ENCODE measurements at regions not wholly inside any gene's neighbourhood (a gene's known extent, or its start where the extent isn't known, plus 50 kb on each side); places are given as distances from the start of the nearest gene placed in this dataset.

GRCh38 chr10:2908851-2909630 lies 158.3 kb upstream of the PFKP start:
- H3K4me3 ChIP-seq (ENCODE audit: low read length) = no peak overlapping the region
- TF ChIP-seq CTCF (conservative IDR thresholded peaks at IDR 0.05; ENCODE audit: low read length) = no peak
- no peak for DNase-seq (ENCODE audit: low read depth)

GRCh38 chr10:2906974-2907373 lies 160.4 kb upstream of the PFKP start:
- H3K4me3 ChIP-seq (ENCODE audit: low read length) = no peak overlapping the region
- no peak for DNase-seq (ENCODE audit: low read depth)
- TF ChIP-seq CTCF (conservative IDR thresholded peaks at IDR 0.05; ENCODE audit: low read length) = no peak

GRCh38 chr10:2905851-2906250 lies 161.5 kb upstream of the PFKP start:
- H3K4me3 ChIP-seq (ENCODE audit: low read length) = no peak overlapping the region
- no peak for DNase-seq (ENCODE audit: low read depth)
- no peak for TF ChIP-seq CTCF (conservative IDR thresholded peaks at IDR 0.05; ENCODE audit: low read length)

GRCh38 chr10:2900530-2900929 lies 166.8 kb upstream of the PFKP start:
- no peak for TF ChIP-seq CTCF (conservative IDR thresholded peaks at IDR 0.05; ENCODE audit: low read length)
- no peak overlapping the region for H3K4me3 ChIP-seq (ENCODE audit: low read length)
- DNase-seq (ENCODE audit: low read depth) = no peak

- no peak for TF ChIP-seq CTCF (conservative IDR thresholded peaks at IDR 0.05; ENCODE audit: low read length)
- H3K4me3 ChIP-seq (ENCODE audit: low read length) = no peak overlapping the region
- no peak for DNase-seq (ENCODE audit: low read depth)
These were observed 167.9 kb upstream of the PFKP start for GRCh38 chr10:2899246-2899951.

GRCh38 chr10:2898509-2898860 lies 168.9 kb upstream of the PFKP start:
- no peak overlapping the region for H3K4me3 ChIP-seq (ENCODE audit: low read length)
- DNase-seq (ENCODE audit: low read depth) = no peak
- TF ChIP-seq CTCF (conservative IDR thresholded peaks at IDR 0.05; ENCODE audit: low read length) = no peak

Data from AG10803 (cell line).